ENCODE measurements at regions not wholly inside any gene's neighbourhood (a gene's known extent, or its start where the extent isn't known, plus 50 kb on each side); places are given as distances from the start of the nearest gene placed in this dataset.

DNA sequence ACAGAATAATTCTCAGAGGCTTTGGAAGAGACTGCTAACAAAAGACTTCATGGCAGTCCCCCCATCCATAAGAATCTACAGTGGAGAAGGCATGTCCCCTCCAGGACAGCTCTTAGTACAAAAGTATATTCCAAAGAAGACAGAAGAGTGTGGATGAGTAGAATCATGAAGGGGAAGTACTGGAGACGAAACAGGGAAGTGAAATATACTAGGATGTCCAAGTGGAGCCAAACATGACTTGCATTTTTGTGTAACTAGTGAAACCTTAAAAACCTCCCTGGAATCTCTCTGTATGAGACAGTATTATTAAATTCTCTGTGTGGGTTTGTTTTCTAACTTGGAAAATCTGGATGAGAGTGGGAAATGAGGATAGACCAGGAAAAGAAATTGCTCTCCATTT lies 312.4 kb downstream of the RSL24D1 start:
- TF ChIP-seq, protein P1, sequence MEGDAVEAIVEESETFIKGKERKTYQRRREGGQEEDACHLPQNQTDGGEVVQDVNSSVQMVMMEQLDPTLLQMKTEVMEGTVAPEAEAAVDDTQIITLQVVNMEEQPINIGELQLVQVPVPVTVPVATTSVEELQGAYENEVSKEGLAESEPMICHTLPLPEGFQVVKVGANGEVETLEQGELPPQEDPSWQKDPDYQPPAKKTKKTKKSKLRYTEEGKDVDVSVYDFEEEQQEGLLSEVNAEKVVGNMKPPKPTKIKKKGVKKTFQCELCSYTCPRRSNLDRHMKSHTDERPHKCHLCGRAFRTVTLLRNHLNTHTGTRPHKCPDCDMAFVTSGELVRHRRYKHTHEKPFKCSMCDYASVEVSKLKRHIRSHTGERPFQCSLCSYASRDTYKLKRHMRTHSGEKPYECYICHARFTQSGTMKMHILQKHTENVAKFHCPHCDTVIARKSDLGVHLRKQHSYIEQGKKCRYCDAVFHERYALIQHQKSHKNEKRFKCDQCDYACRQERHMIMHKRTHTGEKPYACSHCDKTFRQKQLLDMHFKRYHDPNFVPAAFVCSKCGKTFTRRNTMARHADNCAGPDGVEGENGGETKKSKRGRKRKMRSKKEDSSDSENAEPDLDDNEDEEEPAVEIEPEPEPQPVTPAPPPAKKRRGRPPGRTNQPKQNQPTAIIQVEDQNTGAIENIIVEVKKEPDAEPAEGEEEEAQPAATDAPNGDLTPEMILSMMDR (IDR thresholded peaks at IDR 0.05; ENCODE audit: insufficient read depth, low read depth, low read length) = no peak
- no peak overlapping the region for H3K4me3 ChIP-seq (ENCODE audit: low read depth, low read length)
- no peak for DNase-seq (ENCODE audit: low read depth)

DNA sequence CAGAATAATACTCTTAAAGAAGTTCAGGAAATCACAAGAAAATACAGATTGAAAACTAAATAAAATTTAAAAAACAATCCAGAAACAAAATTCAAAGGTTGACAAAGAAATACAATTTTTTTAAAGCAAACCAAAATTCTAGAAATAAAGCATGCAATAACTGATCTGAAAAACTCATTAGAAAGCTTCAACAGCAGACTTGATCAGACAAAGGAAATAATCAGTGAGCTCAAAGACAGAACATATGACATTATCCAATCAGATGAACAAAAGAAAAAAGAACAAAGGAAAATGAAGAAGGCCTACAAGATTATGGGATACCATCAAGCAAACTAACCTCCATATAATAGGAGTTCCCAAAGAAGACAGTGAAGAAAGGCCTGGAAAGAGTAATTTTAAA lies 336.8 kb downstream of the RSL24D1 start:
- DNase-seq (ENCODE audit: low read depth) = no peak
- TF ChIP-seq, protein P1 (IDR thresholded peaks at IDR 0.05; ENCODE audit: insufficient read depth, low read depth, low read length) = no peak
- no peak overlapping the region for H3K4me3 ChIP-seq (ENCODE audit: low read depth, low read length)

GRCh38 chr15:54854667-54855066 lies 342.1 kb downstream of the RSL24D1 start:
- DNase-seq (ENCODE audit: low read depth) = no peak
- no peak overlapping the region for H3K4me3 ChIP-seq (ENCODE audit: low read depth, low read length)
- TF ChIP-seq, protein P1 (IDR thresholded peaks at IDR 0.05; ENCODE audit: insufficient read depth, low read depth, low read length) = no peak

- no peak for DNase-seq (ENCODE audit: low read depth)
- TF ChIP-seq, protein P1 (IDR thresholded peaks at IDR 0.05; ENCODE audit: insufficient read depth, low read depth, low read length) = no peak
These were observed 346.6 kb downstream of the RSL24D1 start for GRCh38 chr15:54850101-54850500.

DNA sequence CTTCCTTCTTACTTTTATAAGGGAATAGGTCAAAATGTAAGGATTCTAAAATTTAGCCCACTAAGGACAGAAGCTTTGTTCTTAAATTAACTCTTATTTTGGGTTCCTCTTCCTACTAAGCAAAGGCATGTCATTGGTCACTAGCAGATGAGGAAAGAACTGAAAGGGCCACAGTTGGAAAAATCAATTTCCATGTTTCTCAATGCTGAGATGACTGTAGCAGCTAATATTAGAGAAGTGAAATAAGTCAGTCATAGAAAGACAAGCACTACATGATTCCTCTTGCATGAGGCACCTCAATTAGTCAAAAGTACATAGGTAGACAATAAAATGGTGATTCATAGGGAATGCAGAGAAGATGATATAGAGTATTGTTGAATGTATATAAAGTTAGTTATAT lies 353.7 kb downstream of the RSL24D1 start:
- H3K4me3 ChIP-seq (ENCODE audit: low read depth, low read length) = no peak overlapping the region
- DNase-seq (ENCODE audit: low read depth) = no peak
- TF ChIP-seq, protein P1 (IDR thresholded peaks at IDR 0.05; ENCODE audit: insufficient read depth, low read depth, low read length) = no peak

More at GRCh38 chr15:54850101-54850500, 346.6 kb downstream of the RSL24D1 start:
- no peak overlapping the region for H3K4me3 ChIP-seq (ENCODE audit: low read depth, low read length)

- no peak for DNase-seq (ENCODE audit: low read depth)
- no peak overlapping the region for H3K4me3 ChIP-seq (ENCODE audit: low read depth, low read length)
- TF ChIP-seq, protein P1 (IDR thresholded peaks at IDR 0.05; ENCODE audit: insufficient read depth, low read depth, low read length) = no peak
These were observed 354.9 kb downstream of the RSL24D1 start for GRCh38 chr15:54841701-54842305.

Data from fibroblast of villous mesenchyme (primary cell).